ENCODE measurements at regions not wholly inside any gene's neighbourhood (a gene's known extent, or its start where the extent isn't known, plus 50 kb on each side); places are given as distances from the start of the nearest gene placed in this dataset.
"Not testable (repeated sequence)": the region's sequence is repeated elsewhere in the genome, so short reads cannot be mapped to it uniquely, and the experiment has no call there.

DNA sequence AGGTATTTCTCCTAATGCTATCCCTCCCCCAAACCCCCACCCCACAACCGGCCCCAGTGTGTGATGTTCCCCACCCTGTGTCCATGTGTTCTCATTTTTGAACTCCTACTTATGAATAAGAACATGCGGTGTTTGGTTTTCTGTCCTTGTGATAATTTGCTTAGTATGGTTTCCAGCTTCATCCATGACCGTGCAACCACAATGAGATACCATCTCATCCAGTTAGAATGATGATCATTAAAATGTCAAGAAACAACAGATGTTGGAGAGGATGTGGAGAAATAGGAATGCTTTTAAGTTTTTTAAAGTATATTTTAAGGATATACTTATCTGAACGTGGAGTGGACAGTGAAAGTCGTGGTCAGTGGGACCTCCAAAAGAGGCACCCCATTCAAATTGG, 745.0 kb upstream of the AMELY start:
- no peak for DNase-seq (ENCODE audit: low read depth in 3 of 3)

DNA sequence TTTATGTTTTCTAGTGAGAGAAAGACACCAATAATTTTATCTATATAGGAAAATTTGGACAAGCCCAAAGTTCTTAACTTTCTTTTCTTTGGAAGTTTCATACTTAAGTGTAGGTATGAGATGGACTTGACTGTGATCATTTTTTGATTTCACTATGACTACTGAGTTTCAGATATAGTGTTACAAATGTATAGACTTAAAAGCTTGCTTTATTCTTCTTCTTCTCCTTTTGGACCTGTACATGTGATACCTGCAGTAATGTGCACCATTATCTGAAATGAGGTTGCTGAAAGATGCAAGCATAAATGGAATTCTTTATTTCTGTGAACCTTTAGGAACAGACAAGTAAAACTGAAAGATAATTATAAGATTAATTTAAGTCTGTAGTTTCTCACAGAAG, 743.4 kb upstream of the AMELY start:
- DNase-seq (ENCODE audit: low read depth in 3 of 3) = no peak

DNA sequence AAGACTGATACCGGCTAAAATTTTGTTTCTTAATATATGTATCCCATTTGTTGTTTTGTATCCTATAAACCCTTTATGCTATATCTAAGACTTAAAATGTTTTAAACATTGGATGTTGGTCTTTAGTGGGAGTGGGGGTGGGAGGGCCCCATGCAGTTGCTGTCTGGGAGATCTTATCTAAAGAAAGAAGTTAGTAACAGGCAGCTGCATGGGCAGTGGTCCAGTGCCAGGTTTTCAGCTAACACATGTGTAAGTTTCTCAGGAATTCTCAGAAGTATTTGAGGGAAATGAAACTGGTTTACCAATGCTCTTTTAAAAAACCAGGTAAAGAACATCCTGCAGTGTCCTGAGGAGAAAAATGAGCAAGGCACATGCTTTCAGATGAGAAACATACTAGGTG, 738.3 kb upstream of the AMELY start:
- DNase-seq (ENCODE audit: low read depth in 3 of 3) = not testable (repeated sequence)
